ENCODE measurements at regions not wholly inside any gene's neighbourhood (a gene's known extent, or its start where the extent isn't known, plus 50 kb on each side); places are given as distances from the start of the nearest gene placed in this dataset.

- Histone ChIP-seq H3K4me1 (ENCODE audit: control insufficient read depth, insufficient read depth, low read length) (no peaks in the 10 kb centered on the region), H3K27ac (ENCODE audit: low read length) (no peak overlapping the region), H3K27me3 (ENCODE audit: control insufficient read depth, insufficient read depth) (no peaks in the 10 kb centered on the region), H3K9me3 (ENCODE audit: control insufficient read depth, low read length) (no peaks in the 10 kb centered on the region), H3K4me3 (ENCODE audit: low read length) (no peak overlapping the region)
- intact Hi-C loops (cut with DNase I), result no loop called here
- ATAC-seq (no peak), DNase-seq (no peak)
- 59% methylated on average over 4 of the region's 4 CpGs for WGBS
Measured at GRCh38 chr6:12221856-12222255, 68.3 kb upstream of the EDN1 start.

- WGBS, result 90% methylated on average over 19 of the region's 19 CpGs
- intact Hi-C loops (cut with DNase I), result no loop called here
- no peak overlapping the region for H3K4me3 ChIP-seq (ENCODE audit: low read length)
- H3K27ac ChIP-seq (ENCODE audit: low read length), result no peak overlapping the region
- no peaks in the 10 kb centered on the region for H3K27me3 ChIP-seq (ENCODE audit: control insufficient read depth, insufficient read depth)
- DNase-seq (no peak), ATAC-seq (no peak)
- no peaks in the 10 kb centered on the region for H3K9me3 ChIP-seq (ENCODE audit: control insufficient read depth, low read length)
- no peaks in the 10 kb centered on the region for H3K4me1 ChIP-seq (ENCODE audit: control insufficient read depth, insufficient read depth, low read length)
Measured at GRCh38 chr6:12222405-12223366, 67.5 kb upstream of the EDN1 start.

GRCh38 chr6:12223383-12223782 is 66.8 kb upstream of the EDN1 start:
- DNase-seq, result no peak
- intact Hi-C loops (cut with DNase I), result no loop called here
- 94% methylated on average over 5 of the region's 5 CpGs for WGBS

GRCh38 chr6:12224251-12224650 is 65.9 kb upstream of the EDN1 start:
- Histone ChIP-seq H3K27ac (ENCODE audit: low read length) (no peak overlapping the region), H3K9me3 (ENCODE audit: control insufficient read depth, low read length) (no peaks in the 10 kb centered on the region), H3K4me3 (ENCODE audit: low read length) (no peak overlapping the region), H3K4me1 (ENCODE audit: control insufficient read depth, insufficient read depth, low read length) (no peaks in the 10 kb centered on the region), H3K27me3 (ENCODE audit: control insufficient read depth, insufficient read depth) (no peaks in the 10 kb centered on the region)
- WGBS, result 83% methylated on average over 2 of the region's 2 CpGs
- intact Hi-C loops (cut with DNase I), result no loop called here
- DNase-seq (no peak), ATAC-seq (no peak)

More at GRCh38 chr6:12223383-12223782, 66.8 kb upstream of the EDN1 start:
- H3K4me1 ChIP-seq (ENCODE audit: control insufficient read depth, insufficient read depth, low read length), result no peaks in the 10 kb centered on the region
- ATAC-seq, result no peak
- no peak overlapping the region for H3K4me3 ChIP-seq (ENCODE audit: low read length)
- no peaks in the 10 kb centered on the region for H3K9me3 ChIP-seq (ENCODE audit: control insufficient read depth, low read length)
- H3K27ac ChIP-seq (ENCODE audit: low read length), result no peak overlapping the region
- H3K27me3 ChIP-seq (ENCODE audit: control insufficient read depth, insufficient read depth), result no peaks in the 10 kb centered on the region

GRCh38 chr6:12228447-12229146 is 61.6 kb upstream of the EDN1 start:
- intact Hi-C loops (cut with DNase I), result no loop called here
- ATAC-seq, result no peak
- no peak for DNase-seq
- no peaks in the 10 kb centered on the region for H3K9me3 ChIP-seq (ENCODE audit: control insufficient read depth, low read length)
- 84% methylated on average over 13 of the region's 13 CpGs for WGBS
- no peaks in the 10 kb centered on the region for H3K4me1 ChIP-seq (ENCODE audit: control insufficient read depth, insufficient read depth, low read length)
- no peak overlapping the region for H3K4me3 ChIP-seq (ENCODE audit: low read length)
- H3K27me3 ChIP-seq (ENCODE audit: control insufficient read depth, insufficient read depth), result no peaks in the 10 kb centered on the region
- H3K27ac ChIP-seq (ENCODE audit: low read length), result no peak overlapping the region

- no peaks in the 10 kb centered on the region for H3K4me1 ChIP-seq (ENCODE audit: control insufficient read depth, insufficient read depth, low read length)
- no peaks in the 10 kb centered on the region for H3K27me3 ChIP-seq (ENCODE audit: control insufficient read depth, insufficient read depth)
- intact Hi-C loops (cut with DNase I), result no loop called here
- WGBS, result 83% methylated on average over 1 of the region's 1 CpG
- no peak overlapping the region for H3K27ac ChIP-seq (ENCODE audit: low read length)
- no peaks in the 10 kb centered on the region for H3K9me3 ChIP-seq (ENCODE audit: control insufficient read depth, low read length)
- no peak overlapping the region for H3K4me3 ChIP-seq (ENCODE audit: low read length)
- ATAC-seq (no peak), DNase-seq (no peak)
Measured at GRCh38 chr6:12229332-12229731, 60.8 kb upstream of the EDN1 start.

- ATAC-seq, result no peak
- Histone ChIP-seq H3K4me3 (ENCODE audit: low read length) (no peak overlapping the region), H3K4me1 (ENCODE audit: control insufficient read depth, insufficient read depth, low read length) (no peaks in the 10 kb centered on the region), H3K9me3 (ENCODE audit: control insufficient read depth, low read length) (no peaks in the 10 kb centered on the region), H3K27me3 (ENCODE audit: control insufficient read depth, insufficient read depth) (no peaks in the 10 kb centered on the region), H3K27ac (ENCODE audit: low read length) (no peak overlapping the region)
- DNase-seq, result no peak
- 91% methylated on average over 6 of the region's 6 CpGs for WGBS
- intact Hi-C loops (cut with DNase I), result loop anchor here (5.0 to 10.0 kb wide), 3 partner anchors 573 to 643 kb away; no protein-coding TSS in a partner anchor
Measured at GRCh38 chr6:12230523-12230922, 59.6 kb upstream of the EDN1 start.

- H3K4me3 ChIP-seq (ENCODE audit: low read length), result no peak overlapping the region
- intact Hi-C loops (cut with DNase I), result loop anchor here (5.0 to 10.0 kb wide), 3 partner anchors 575 to 645 kb away; no protein-coding TSS in a partner anchor
- DNase-seq, result no peak
- ATAC-seq, result no peak
- no peak overlapping the region for H3K27ac ChIP-seq (ENCODE audit: low read length)
- no peaks in the 10 kb centered on the region for H3K4me1 ChIP-seq (ENCODE audit: control insufficient read depth, insufficient read depth, low read length)
- H3K27me3 ChIP-seq (ENCODE audit: control insufficient read depth, insufficient read depth), result no peaks in the 10 kb centered on the region
- no peaks in the 10 kb centered on the region for H3K9me3 ChIP-seq (ENCODE audit: control insufficient read depth, low read length)
- 51% methylated on average over 3 of the region's 3 CpGs for WGBS
Measured at GRCh38 chr6:12232339-12232738, 57.8 kb upstream of the EDN1 start.

GRCh38 chr6:12232821-12233220 is 57.3 kb upstream of the EDN1 start:
- WGBS, result 55% methylated on average over 1 of the region's 1 CpG
- Histone ChIP-seq H3K4me1 (ENCODE audit: control insufficient read depth, insufficient read depth, low read length) (no peaks in the 10 kb centered on the region), H3K9me3 (ENCODE audit: control insufficient read depth, low read length) (no peaks in the 10 kb centered on the region), H3K27me3 (ENCODE audit: control insufficient read depth, insufficient read depth) (no peaks in the 10 kb centered on the region), H3K27ac (ENCODE audit: low read length) (no peak overlapping the region), H3K4me3 (ENCODE audit: low read length) (no peak overlapping the region)
- DNase-seq, result no peak
- ATAC-seq, result no peak
- intact Hi-C loops (cut with DNase I), result loop anchor here (5.0 to 10.0 kb wide), 3 partner anchors 576 to 646 kb away; no protein-coding TSS in a partner anchor

GRCh38 chr6:12233693-12234571 is 56.2 kb upstream of the EDN1 start:
- H3K4me1 ChIP-seq (ENCODE audit: control insufficient read depth, insufficient read depth, low read length), result no peaks in the 10 kb centered on the region
- H3K27ac ChIP-seq (ENCODE audit: low read length), result no peak overlapping the region
- DNase-seq (no peak), ATAC-seq (peak; percentile 64 to 69)
- no peaks in the 10 kb centered on the region for H3K9me3 ChIP-seq (ENCODE audit: control insufficient read depth, low read length)
- 84% methylated on average over 4 of the region's 4 CpGs for WGBS
- H3K4me3 ChIP-seq (ENCODE audit: low read length), result no peak overlapping the region
- no peaks in the 10 kb centered on the region for H3K27me3 ChIP-seq (ENCODE audit: control insufficient read depth, insufficient read depth)
- intact Hi-C loops (cut with DNase I), result loop anchor here (5.0 to 10.0 kb wide), 3 partner anchors 577 to 647 kb away; no protein-coding TSS in a partner anchor
